ENCODE measurements at regions not wholly inside any gene's neighbourhood (a gene's known extent, or its start where the extent isn't known, plus 50 kb on each side); places are given as distances from the start of the nearest gene placed in this dataset.
A peak's percentile ranks its signal among the peaks of the same experiment; 100 is the strongest.

- WGBS, 2 experiments (ENCODE audit: extremely low coverage in 1 of 2, insufficient coverage in 1 of 2, insufficient read length in 1 of 2, insufficient replicate concordance in 2 of 2, low coverage in 1 of 2, low lambda C conversion rate in 2 of 2, missing lambda C conversion rate in 1 of 2): 97% methylated on average over 30 of the region's 30 CpGs; no CpG with 5 or more reads in 1 of the 2 experiments
- Histone ChIP-seq H4K91ac (replicated peaks; ENCODE audit: insufficient read length, low read length) (no peak overlapping the region), H3K79me1 (ENCODE audit: low read depth, low read length) (no peaks in the 10 kb centered on the region), H2BK20ac (ENCODE audit: low read length) (no peak overlapping the region), H3K23me2 (ENCODE audit: low read depth, low read length) (no peaks in the 10 kb centered on the region), H2BK5ac (ENCODE audit: low read depth, low read length) (no peak overlapping the region), H3K4me3 (ENCODE audit: extremely low read depth in 1 of 4, insufficient read depth in 2 of 4, low read depth in 3 of 4, low read length in 4 of 4) (no peak overlapping the region), H3K4ac (replicated peaks; ENCODE audit: insufficient read length, low read depth, low read length) (no peak overlapping the region), H3K14ac (ENCODE audit: insufficient read length) (no peak overlapping the region), H3K4me2 (ENCODE audit: insufficient read depth in 1 of 2, low read depth in 2 of 2, low read length in 2 of 2) (no peak overlapping the region), H3K56ac (replicated peaks; ENCODE audit: insufficient read length, low read depth, low read length) (no peak overlapping the region), H3K9ac (replicated peaks in 1 of 4; ENCODE audit: extremely low read depth in 1 of 4, low read depth in 3 of 4, low read length in 3 of 4) (no peak overlapping the region), H2AK5ac (ENCODE audit: low read depth, low read length) (no peak overlapping the region), H3K27me3 (replicated peaks in 1 of 4; ENCODE audit: control insufficient read depth in 3 of 4, extremely low read depth in 1 of 4, insufficient read depth in 3 of 4, low read length in 3 of 4) (no peaks in the 10 kb centered on the region), H3K79me2 (ENCODE audit: control insufficient read depth in 1 of 2, insufficient read depth in 2 of 2, low read length in 2 of 2) (no peaks in the 10 kb centered on the region), H3K23ac (ENCODE audit: insufficient read length) (no peak overlapping the region), H4K5ac (ENCODE audit: insufficient read length, low read depth, low read length) (no peak overlapping the region), H2AFZ (ENCODE audit: low read length) (peak overlapping the region; percentile 85; the same call in 1 of the 2 replicates), H3K4me1 (replicated peaks in 1 of 4; ENCODE audit: control insufficient read depth in 3 of 4, insufficient read depth in 4 of 4, low read length in 3 of 4) (no peaks in the 10 kb centered on the region), H2BK120ac (replicated peaks; ENCODE audit: low read depth, low read length) (no peak overlapping the region), H4K20me1 (replicated peaks in 1 of 2; ENCODE audit: control insufficient read depth in 1 of 2, insufficient read depth in 2 of 2, low read length in 2 of 2) (no peaks in the 10 kb centered on the region), H2BK15ac (ENCODE audit: low read length) (no peak overlapping the region), H3K18ac (ENCODE audit: extremely low read depth, low read length) (no peak overlapping the region), H3K36me3 (ENCODE audit: control insufficient read depth in 2 of 4, insufficient read depth in 4 of 4, low read length in 3 of 4) (no peaks in the 10 kb centered on the region), H3K27ac (ENCODE audit: low read depth, low read length) (no peak overlapping the region), H4K8ac (ENCODE audit: extremely low read depth, insufficient read depth, low read length) (no peak overlapping the region), H2BK12ac (ENCODE audit: low read depth, low read length) (no peak overlapping the region), H3K9me3 (ENCODE audit: insufficient read depth in 2 of 2, low read depth in 1 of 2, low read length in 1 of 2) (peaks cover 3 to 10% of the 10 kb centered on the region in 2 experiments; a peak in 3 of 4 replicates)
- CTCF ChIA-PET (ENCODE audit: partially characterized antibody): no interaction called here
- FAIRE-seq: no peak
- POLR2A ChIA-PET (ENCODE audit: partially characterized antibody): no interaction called here
- DNase-seq (ENCODE audit: low read depth in 1 of 2, low spot score in 2 of 2): no peak
- no peak for TF ChIP-seq CBX8 (IDR thresholded peaks at IDR 0.05; ENCODE audit: borderline replicate concordance, low read depth, low read length)
- no peak for TF ChIP-seq SAP30 (IDR thresholded peaks at IDR 0.05; ENCODE audit: insufficient read depth, insufficient replicate concordance, low read length)
- TF ChIP-seq ATF3 (IDR thresholded peaks at IDR 0.05; ENCODE audit: insufficient read depth, low read depth, low read length): no peak
- no peak for TF ChIP-seq TEAD4 (IDR thresholded peaks at IDR 0.05; ENCODE audit: low read depth, low read length)
Observed at GRCh38 chr13:67769063-67769986, 539.2 kb upstream of the PCDH9 start.

All from H1 (cell line).